PC-3 (cell line): ENCODE measurements at regions not wholly inside any gene's neighbourhood (a gene's known extent, or its start where the extent isn't known, plus 50 kb on each side); places are given as distances from the start of the nearest gene placed in this dataset.

ENCODE experiments used
- ATAC-seq: fragments of 200-7000 bp; cut with Tn5 transposase; 2 replicates; pipeline ENCODE4 v1.9.1; 2020; ENCODE audit warnings: mild to moderate bottlenecking, moderate library complexity
- BruUV-seq: library from RNA; stranded (reverse); fragments of 400-500 nt; replicated peaks from 2 replicates; lab custom pipeline; 2021; lab: Mats Ljungman, UMichigan
- CTCF ChIA-PET: fragments of 300-600 bp; sonication (Branson Sonifier 250); formaldehyde crosslinking; loops from one replicate; lab custom pipeline; 2022; ENCODE audit warnings: antibody characterized with exemption; lab: Charles Lee
- POLR2A ChIA-PET: fragments of 300-600 bp; sonication (Branson Sonifier 250); formaldehyde crosslinking; loops from one replicate; lab custom pipeline; 2022; ENCODE audit warnings: antibody characterized with exemption; ENCODE audit not compliant: unreplicated experiment; lab: Charles Lee
- DNase-seq: peaks from one replicate; pipeline ENCODE4 v3.0.0-alpha.2; 2015
- H2AFZ ChIP-seq: fragments of 300-600 bp; sonication (generic); 2 replicates; pipeline ENCODE4 v1.6.0; 2016; ENCODE audit warnings: antibody characterized with exemption, low read length
- H3F3A ChIP-seq: fragments of 300-600 bp; sonication (generic); one replicate; pipeline ENCODE4 v1.6.0; 2017; ENCODE audit warnings: antibody characterized with exemption, low read length, control low read depth, mild to moderate bottlenecking; ENCODE audit not compliant: unreplicated experiment
- H3K27ac ChIP-seq: fragments of 300-600 bp; sonication (generic); 2 replicates; pipeline ENCODE4 v1.5.1; 2016; ENCODE audit warnings: mild to moderate bottlenecking, low read length
- H3K27me3 ChIP-seq: fragments of 300-600 bp; sonication (generic); 2 replicates; pipeline ENCODE4 v1.6.1; 2016; ENCODE audit warnings: low read length, mixed read lengths
- H3K36me3 ChIP-seq: fragments of 300-600 bp; sonication (generic); 2 replicates; pipeline ENCODE4 v1.6.1; 2016; ENCODE audit warnings: low read depth, mixed run types, low read length, mixed read lengths
- H3K4me1 ChIP-seq: fragments of 300-600 bp; sonication (generic); 2 replicates; pipeline ENCODE4 v1.5.1; 2016; ENCODE audit warnings: low read length; ENCODE audit not compliant: insufficient read depth
- H3K4me2 ChIP-seq: fragments of 300-600 bp; sonication (generic); 2 replicates; pipeline ENCODE4 v1.6.0; 2016; ENCODE audit warnings: low read length
- H3K4me3 ChIP-seq: fragments of 300-600 bp; sonication (generic); 2 replicates; pipeline ENCODE4 v1.5.1; 2016; ENCODE audit warnings: mild to moderate bottlenecking, low read length, mixed read lengths
- H3K79me2 ChIP-seq: fragments of 300-600 bp; sonication (generic); 2 replicates; pipeline ENCODE4 v1.6.1; 2017; ENCODE audit warnings: low read length, mixed read lengths
- H3K9ac ChIP-seq: fragments of 300-600 bp; sonication (generic); 2 replicates; pipeline ENCODE4 v1.6.0; 2016; ENCODE audit warnings: mild to moderate bottlenecking, low read length
- H3K9me2 ChIP-seq: fragments of 300-600 bp; sonication (generic); replicated peaks from 2 replicates; pipeline ENCODE4 v1.6.1; 2016; ENCODE audit warnings: mixed run types, low read length, mixed read lengths
- H3K9me3 ChIP-seq: fragments of 300-600 bp; sonication (generic); 2 replicates; pipeline ENCODE4 v1.6.1; 2016; ENCODE audit warnings: low read length, mixed read lengths
- H4K20me1 ChIP-seq: fragments of 300-600 bp; sonication (generic); 2 replicates; pipeline ENCODE4 v1.6.1; 2016; ENCODE audit warnings: low read length, mixed read lengths
- EZH2 ChIP-seq: fragments of 300-600 bp; sonication (generic); IDR thresholded peaks from one replicate; pipeline ENCODE4 v1.6.1; 2017; ENCODE audit warnings: antibody characterized with exemption, mild to moderate bottlenecking, low read length; ENCODE audit not compliant: unreplicated experiment
- EZH2phosphoT487 ChIP-seq: fragments of 300-600 bp; sonication (generic); IDR thresholded peaks from 2 replicates; pipeline ENCODE4 v1.6.1; 2018; ENCODE audit warnings: mild to moderate bottlenecking, antibody characterized with exemption, low read length, borderline replicate concordance
- intact Hi-C: fragments of 100-400 bp; cut with micrococcal nuclease; formaldehyde crosslinking; loops from 2 replicates; pipeline ENCODE4 v1.9.0; 2023
- TF ChIP-seq, protein P1 (sequence below): fragments of 300-600 bp; sonication (generic); conservative IDR thresholded peaks from 2 replicates; pipeline ENCODE4 v1.5.1; 2017; ENCODE audit warnings: antibody characterized with exemption, low read depth, mild to moderate bottlenecking, low read length

DNA sequence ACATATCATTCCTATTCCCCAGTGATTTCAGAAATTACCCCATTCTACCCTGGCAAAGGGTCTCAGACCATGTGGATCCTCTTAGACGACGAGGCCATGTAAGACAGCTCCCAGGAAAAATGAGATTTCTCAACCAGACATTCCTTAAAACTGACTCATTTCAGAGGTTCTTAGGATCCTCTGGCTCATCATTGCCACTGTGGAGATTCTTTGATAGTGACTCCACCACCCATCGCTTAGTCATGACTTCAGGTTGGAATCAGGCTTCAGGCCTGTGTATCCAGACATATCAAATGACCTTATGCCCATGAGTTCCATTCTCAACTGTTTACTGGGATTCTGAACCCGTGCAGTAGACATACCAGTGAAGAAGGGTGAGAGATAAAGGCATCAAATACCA is 245.6 kb upstream of the TCF4 start:
- Histone ChIP-seq H3K4me3 (no peak overlapping the region), H3K4me1 (peaks cover 10% of the 10 kb centered on the region), H3K9ac (no peak overlapping the region; the same call in 1 of the 2 replicates), H3K4me2 (no peak overlapping the region), H3K27ac (peak overlapping the region; percentile 50), H3K9me3 (no peaks in the 10 kb centered on the region), H2AFZ (no peak overlapping the region), H3K9me2 (no peaks in the 10 kb centered on the region), H3K27me3 (no peaks in the 10 kb centered on the region), H4K20me1 (no peaks in the 10 kb centered on the region), H3K36me3 (no peaks in the 10 kb centered on the region), H3K79me2 (no peaks in the 10 kb centered on the region), H3F3A (no peaks in the 10 kb centered on the region)
- DNase-seq (peak; percentile 98), ATAC-seq (peak; percentile 100)
- CTCF ChIA-PET, result interaction anchor here (0.6 kb wide), 1 partner anchor 58 kb away, joined by 3 read pairs; no protein-coding TSS in a partner anchor
- no TSS peak for BruUV-seq
- TF ChIP-seq EZH2 (no peak), EZH2phosphoT487 (no peak)
- TF ChIP-seq, protein P1, sequence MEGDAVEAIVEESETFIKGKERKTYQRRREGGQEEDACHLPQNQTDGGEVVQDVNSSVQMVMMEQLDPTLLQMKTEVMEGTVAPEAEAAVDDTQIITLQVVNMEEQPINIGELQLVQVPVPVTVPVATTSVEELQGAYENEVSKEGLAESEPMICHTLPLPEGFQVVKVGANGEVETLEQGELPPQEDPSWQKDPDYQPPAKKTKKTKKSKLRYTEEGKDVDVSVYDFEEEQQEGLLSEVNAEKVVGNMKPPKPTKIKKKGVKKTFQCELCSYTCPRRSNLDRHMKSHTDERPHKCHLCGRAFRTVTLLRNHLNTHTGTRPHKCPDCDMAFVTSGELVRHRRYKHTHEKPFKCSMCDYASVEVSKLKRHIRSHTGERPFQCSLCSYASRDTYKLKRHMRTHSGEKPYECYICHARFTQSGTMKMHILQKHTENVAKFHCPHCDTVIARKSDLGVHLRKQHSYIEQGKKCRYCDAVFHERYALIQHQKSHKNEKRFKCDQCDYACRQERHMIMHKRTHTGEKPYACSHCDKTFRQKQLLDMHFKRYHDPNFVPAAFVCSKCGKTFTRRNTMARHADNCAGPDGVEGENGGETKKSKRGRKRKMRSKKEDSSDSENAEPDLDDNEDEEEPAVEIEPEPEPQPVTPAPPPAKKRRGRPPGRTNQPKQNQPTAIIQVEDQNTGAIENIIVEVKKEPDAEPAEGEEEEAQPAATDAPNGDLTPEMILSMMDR, result no peak
- intact Hi-C loops, result loop anchor here (1.0 kb wide), 1 partner anchor 23 kb away; no protein-coding TSS in a partner anchor
- POLR2A ChIA-PET, result interaction anchor here (0.6 to 0.7 kb wide), 2 partner anchors 419 to 1274 kb away, joined by 3 to 18 read pairs; no protein-coding TSS in a partner anchor

DNA sequence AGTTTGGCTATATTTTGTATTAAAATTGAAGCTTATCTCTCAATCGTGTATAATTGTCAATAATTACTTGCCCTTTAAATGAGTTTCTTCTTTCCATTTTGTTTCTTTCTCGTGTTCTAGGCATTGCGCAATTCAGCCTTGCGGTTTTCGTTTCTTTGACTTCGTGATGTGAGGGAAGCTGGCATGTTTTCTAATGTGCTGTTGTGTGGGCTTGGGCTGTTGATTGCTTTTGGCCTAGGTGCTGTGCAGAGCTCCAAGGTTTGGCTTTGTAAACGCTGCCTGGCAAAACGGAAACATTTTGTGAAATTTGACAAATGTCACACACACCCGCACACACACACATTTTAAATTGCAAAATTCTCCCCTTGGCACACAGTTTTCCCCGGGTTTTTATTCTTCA is 242.6 kb upstream of the TCF4 start:
- Histone ChIP-seq H3K79me2 (no peaks in the 10 kb centered on the region), H3K27ac (no peak overlapping the region), H3K4me2 (no peak overlapping the region), H4K20me1 (no peaks in the 10 kb centered on the region), H2AFZ (no peak overlapping the region), H3K4me3 (no peak overlapping the region), H3K9ac (no peak overlapping the region), H3K36me3 (no peaks in the 10 kb centered on the region), H3F3A (no peaks in the 10 kb centered on the region), H3K4me1 (peaks cover 10% of the 10 kb centered on the region), H3K9me3 (no peaks in the 10 kb centered on the region), H3K9me2 (no peaks in the 10 kb centered on the region), H3K27me3 (no peaks in the 10 kb centered on the region)
- intact Hi-C loops, result no loop called here
- DNase-seq (no peak), ATAC-seq (no peak)
- BruUV-seq, result no TSS peak
- ChIA-PET POLR2A (interaction anchor here (0.6 to 0.7 kb wide), 2 partner anchors 14 to 1177 kb away, joined by 5 read pairs; no protein-coding TSS in a partner anchor), CTCF (no interaction called here)
- TF ChIP-seq, protein P1, result no peak
- TF ChIP-seq EZH2phosphoT487, result no peak
- TF ChIP-seq EZH2, result no peak

DNA sequence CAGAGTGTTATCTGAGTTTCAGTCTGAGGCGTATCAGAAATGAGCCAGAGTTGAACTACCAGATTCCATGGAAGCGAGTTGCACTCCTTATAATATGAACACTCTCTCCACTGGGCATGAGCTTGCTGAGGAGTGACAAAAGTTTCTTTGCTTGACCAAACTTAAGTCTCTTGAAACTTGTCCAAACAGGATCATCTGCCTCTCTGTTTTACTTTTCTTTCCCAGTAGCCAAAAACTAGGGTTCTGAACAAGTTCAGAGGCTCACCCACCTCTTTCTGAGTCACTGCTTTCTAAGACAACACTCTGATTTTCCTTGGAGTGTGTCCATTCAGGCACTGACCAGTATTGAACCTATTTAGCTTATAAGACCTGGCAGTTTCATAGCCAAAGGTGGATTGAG is 233.2 kb upstream of the TCF4 start:
- intact Hi-C loops, result no loop called here
- Histone ChIP-seq H3K79me2 (no peaks in the 10 kb centered on the region), H3K36me3 (no peaks in the 10 kb centered on the region), H3K4me3 (no peak overlapping the region), H3F3A (no peaks in the 10 kb centered on the region), H2AFZ (peak overlapping the region; percentile 14; the same call in 1 of the 2 replicates), H3K4me2 (peak overlapping the region; percentile 48), H3K4me1 (peaks cover 20% of the 10 kb centered on the region), H3K9me3 (no peaks in the 10 kb centered on the region), H4K20me1 (no peaks in the 10 kb centered on the region), H3K9me2 (no peaks in the 10 kb centered on the region), H3K27me3 (no peaks in the 10 kb centered on the region), H3K9ac (no peak overlapping the region), H3K27ac (peak overlapping the region; percentile 48)
- BruUV-seq, result no TSS peak
- DNase-seq (peak; percentile 68), ATAC-seq (peak; percentile 84)
- ChIA-PET POLR2A (no interaction called here), CTCF (no interaction called here)
- TF ChIP-seq, protein P1, result no peak
- no peak for TF ChIP-seq EZH2
- no peak for TF ChIP-seq EZH2phosphoT487
